Progenitor cell of endocrine pancreas (in vitro differentiated cells): ENCODE measurements at regions not wholly inside any gene's neighbourhood (a gene's known extent, or its start where the extent isn't known, plus 50 kb on each side); places are given as distances from the start of the nearest gene placed in this dataset.

Source experiments
- DNase-seq: peaks from one replicate; pipeline ENCODE4 v3.0.0; 2021; ENCODE audit warnings: low spot score; ENCODE audit not compliant: unreplicated experiment
- H3K27ac Mint-ChIP-seq: 2 replicates; pipeline ENCODE4 v1.8.0; 2021; ENCODE audit warnings: mild to moderate bottlenecking, moderate library complexity, mixed read lengths
- H3K27me3 Mint-ChIP-seq: 2 replicates; pipeline ENCODE4 v1.8.0; 2021; ENCODE audit warnings: mixed read lengths
- H3K36me3 Mint-ChIP-seq: 2 replicates; pipeline ENCODE4 v1.8.0; 2022; ENCODE audit warnings: mixed read lengths; ENCODE audit not compliant: insufficient read depth
- H3K4me1 Mint-ChIP-seq: 2 replicates; pipeline ENCODE4 v1.8.0; 2021; ENCODE audit warnings: low read depth, mixed read lengths
- H3K4me3 Mint-ChIP-seq: 2 replicates; pipeline ENCODE4 v1.8.0; 2021; ENCODE audit warnings: low read depth, mild to moderate bottlenecking, moderate library complexity, mixed read lengths
- H3K9me3 Mint-ChIP-seq: 2 replicates; pipeline ENCODE4 v1.8.0; 2021; ENCODE audit warnings: low read depth, mixed read lengths
- CTCF ChIP-seq: fragments of 200-600 bp; sonication (generic); IDR thresholded peaks from one replicate; pipeline ENCODE4 v1.5.0; 2021; ENCODE audit warnings: antibody characterized with exemption, mild to moderate bottlenecking; ENCODE audit not compliant: unreplicated experiment

GRCh38 chr17:31745964-31746600, 113.0 kb downstream of the COPRS start:
- no peaks in the 10 kb centered on the region for H3K9me3 Mint-ChIP-seq
- no peaks in the 10 kb centered on the region for H3K36me3 Mint-ChIP-seq
- H3K4me1 Mint-ChIP-seq = peaks cover 17% of the 10 kb centered on the region
- no peak for TF ChIP-seq CTCF
- no peaks in the 10 kb centered on the region for H3K27me3 Mint-ChIP-seq
- DNase-seq = no peak
- H3K27ac Mint-ChIP-seq = no peak overlapping the region
- no peak overlapping the region for H3K4me3 Mint-ChIP-seq

- Mint-ChIP-seq H3K27me3 (peaks cover 3% of the 10 kb centered on the region), H3K4me1 (peaks cover 17% of the 10 kb centered on the region), H3K36me3 (no peaks in the 10 kb centered on the region), H3K27ac (no peak overlapping the region), H3K9me3 (no peaks in the 10 kb centered on the region), H3K4me3 (no peak overlapping the region)
- no peak for DNase-seq
- no peak for TF ChIP-seq CTCF
Measured at GRCh38 chr17:31744511-31744951, 114.5 kb downstream of the COPRS start.

DNA sequence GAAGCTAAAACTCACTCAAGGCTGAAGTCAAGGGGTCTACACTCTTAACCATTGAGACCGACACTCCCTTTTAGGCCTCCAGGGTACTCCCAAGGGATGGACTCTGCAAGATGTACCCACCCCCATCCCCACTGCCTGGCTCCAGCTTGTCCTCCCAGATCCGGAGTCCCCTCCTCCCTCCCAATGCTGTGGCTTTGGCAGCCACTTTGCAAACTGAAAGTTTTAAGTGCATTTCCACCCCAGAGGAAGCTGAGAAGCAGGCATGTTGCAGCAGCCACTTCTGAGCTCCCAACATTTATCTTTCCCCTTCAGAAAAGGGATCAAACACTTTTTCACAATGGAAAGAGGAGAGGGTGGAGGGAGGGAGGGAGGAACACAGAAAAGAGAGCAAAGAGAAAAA, 115.2 kb downstream of the COPRS start:
- no peak for TF ChIP-seq CTCF
- DNase-seq = no peak
- Mint-ChIP-seq H3K27ac (no peak overlapping the region), H3K4me3 (no peak overlapping the region), H3K4me1 (peaks cover 11% of the 10 kb centered on the region), H3K27me3 (peaks cover 3% of the 10 kb centered on the region), H3K36me3 (no peaks in the 10 kb centered on the region), H3K9me3 (no peaks in the 10 kb centered on the region)

- Mint-ChIP-seq H3K4me3 (no peak overlapping the region), H3K9me3 (no peaks in the 10 kb centered on the region), H3K36me3 (no peaks in the 10 kb centered on the region), H3K27ac (peak overlapping the region; percentile 47), H3K4me1 (peaks cover 14% of the 10 kb centered on the region), H3K27me3 (peaks cover 3% of the 10 kb centered on the region)
- no peak for TF ChIP-seq CTCF
- DNase-seq = no peak
Measured at GRCh38 chr17:31741371-31741770, 117.7 kb downstream of the COPRS start.

- no peak overlapping the region for H3K27ac Mint-ChIP-seq
- no peaks in the 10 kb centered on the region for H3K36me3 Mint-ChIP-seq
Measured at GRCh38 chr17:31740611-31741082, 118.4 kb downstream of the COPRS start.

More at GRCh38 chr17:31740611-31741082, 118.4 kb downstream of the COPRS start:
- DNase-seq = no peak
- Mint-ChIP-seq H3K9me3 (no peaks in the 10 kb centered on the region), H3K4me3 (no peak overlapping the region), H3K4me1 (peaks cover 14% of the 10 kb centered on the region), H3K27me3 (peaks cover 3% of the 10 kb centered on the region)
- no peak for TF ChIP-seq CTCF
